ENCODE measurements at regions not wholly inside any gene's neighbourhood (a gene's known extent, or its start where the extent isn't known, plus 50 kb on each side); places are given as distances from the start of the nearest gene placed in this dataset.

GRCh38 chr14:97642631-97643030, 845.4 kb downstream of the VRK1 start:
- intact Hi-C loops (cut with micrococcal nuclease) = no loop called here
- POLR2A ChIA-PET = no interaction called here
- peaks cover 2% of the 10 kb centered on the region for H3K9me3 ChIP-seq (replicated peaks; ENCODE audit: control insufficient read depth, insufficient read depth, low read length)

More at GRCh38 chr14:97642631-97643030, 845.4 kb downstream of the VRK1 start:
- FAIRE-seq (no peak), DNase-seq (ENCODE audit: low read depth, low spot score) (no peak)
- H3K36me3 ChIP-seq (ENCODE audit: control insufficient read depth in 2 of 2, extremely low read depth in 1 of 2, insufficient read depth in 2 of 2, low read length in 2 of 2) = no peaks in the 10 kb centered on the region
- H3K4me3 ChIP-seq (replicated peaks in 1 of 3; ENCODE audit: insufficient read depth in 1 of 3, low read depth in 1 of 3, low read length in 3 of 3) = no peak overlapping the region
- H3K27ac ChIP-seq (ENCODE audit: insufficient read depth, low read depth, low read length) = no peak overlapping the region
- no peaks in the 10 kb centered on the region for H4K20me1 ChIP-seq (replicated peaks; ENCODE audit: control insufficient read depth, extremely low read depth, insufficient read depth, low read length)
- no peaks in the 10 kb centered on the region for H3K4me1 ChIP-seq (ENCODE audit: control insufficient read depth, extremely low read depth, insufficient read depth, low read length)
- dilution Hi-C loops (cut with MboI; ENCODE audit: extremely low pct_ligation_motif_present, low sequenced_read_pairs) = no loop called here
- no peak overlapping the region for H3K4me2 ChIP-seq (ENCODE audit: insufficient read depth, low read length)
- CTCF ChIA-PET = no interaction called here
- no peaks in the 10 kb centered on the region for H3K79me2 ChIP-seq (ENCODE audit: control insufficient read depth, insufficient read depth, low read length)
- H3K9me1 ChIP-seq (replicated peaks; ENCODE audit: control insufficient read depth, extremely low read depth, insufficient read depth, low read length) = no peaks in the 10 kb centered on the region
- no TSS peak for BruUV-seq (replicated peaks)
- no peak overlapping the region for H2AFZ ChIP-seq (ENCODE audit: low read depth, low read length)
- no peak for TF ChIP-seq POLR2A (IDR thresholded peaks at IDR 0.05; ENCODE audit: low read depth, low read length)
- no peak for TF ChIP-seq JUN (IDR thresholded peaks at IDR 0.05; ENCODE audit: borderline replicate concordance, insufficient read depth, insufficient read length, low read depth)
- TF ChIP-seq POLR2AphosphoS5 (IDR thresholded peaks at IDR 0.05; ENCODE audit: insufficient read depth, low read depth, low read length) = no peak
- no peak for TF ChIP-seq EZH2 (IDR thresholded peaks at IDR 0.05; ENCODE audit: borderline replicate concordance, low read depth, low read length, severe bottlenecking)
- no peak for TF ChIP-seq FOS (IDR thresholded peaks at IDR 0.05; ENCODE audit: borderline replicate concordance, insufficient read depth, low read length)
- no peak for TF ChIP-seq GATA2 (IDR thresholded peaks at IDR 0.05; ENCODE audit: insufficient read depth, insufficient read length, low read depth, low read length)
- TF ChIP-seq MYC (IDR thresholded peaks at IDR 0.05; ENCODE audit: low read depth, low read length) = no peak
- TF ChIP-seq CTCF (IDR thresholded peaks at IDR 0.05; ENCODE audit: extremely low read depth in 1 of 2, insufficient read depth in 1 of 2, low read depth in 1 of 2, low read length in 2 of 2) = no peak
- TF ChIP-seq MAX (IDR thresholded peaks at IDR 0.05; ENCODE audit: insufficient read depth, insufficient read length) = no peak
- no peak overlapping the region for H3K9ac ChIP-seq (replicated peaks; ENCODE audit: extremely low read depth, insufficient read depth, low read length)
- H3K27me3 ChIP-seq (ENCODE audit: control insufficient read depth in 2 of 2, insufficient read depth in 2 of 2, low read length in 2 of 2) = no peaks in the 10 kb centered on the region
